Activated CD8-positive, alpha-beta T cell treated with anti-CD3 and anti-CD28 coated beads for 36 hours (primary cell): ENCODE measurements at regions not wholly inside any gene's neighbourhood (a gene's known extent, or its start where the extent isn't known, plus 50 kb on each side); places are given as distances from the start of the nearest gene placed in this dataset.

Source experiments
- ATAC-seq: fragments of 200-7000 bp; cut with Tn5 transposase; one replicate; pipeline ENCODE4 v1.10.0; 2021; ENCODE audit warnings: mild to moderate bottlenecking, moderate library complexity
- CTCF ChIA-PET: fragments of 350-600 bp; sonication (Branson Sonifier 250); formaldehyde crosslinking; loops from one replicate; lab custom pipeline; 2021; ENCODE audit warnings: antibody characterized with exemption; lab: Charles Lee
- POLR2A ChIA-PET: fragments of 350-600 bp; sonication (Branson Sonifier 250); formaldehyde crosslinking; loops from one replicate; lab custom pipeline; 2021; ENCODE audit warnings: antibody characterized with exemption; lab: Charles Lee
- DNase-seq: peaks from one replicate; pipeline ENCODE4 v3.0.0-alpha.2; 2020
- H3K27ac Mint-ChIP-seq: one replicate; pipeline ENCODE4 v1.8.0; 2021; ENCODE audit warnings: mild to moderate bottlenecking, mixed read lengths
- H3K27me3 Mint-ChIP-seq: one replicate; pipeline ENCODE4 v1.8.0; 2021; ENCODE audit warnings: mixed read lengths
- H3K36me3 Mint-ChIP-seq: one replicate; pipeline ENCODE4 v1.8.0; 2021; ENCODE audit warnings: low read depth, mixed read lengths
- H3K4me1 Mint-ChIP-seq: one replicate; pipeline ENCODE4 v1.8.0; 2021; ENCODE audit warnings: low read depth, mixed read lengths
- H3K4me3 Mint-ChIP-seq: one replicate; pipeline ENCODE4 v1.8.0; 2021; ENCODE audit warnings: mild to moderate bottlenecking, moderate library complexity, mixed read lengths
- H3K9me3 Mint-ChIP-seq: one replicate; pipeline ENCODE4 v1.8.0; 2021; ENCODE audit warnings: mixed read lengths
- CTCF ChIP-seq: fragments of 200-600 bp; IDR thresholded peaks from one replicate; pipeline ENCODE4 v1.8.0; 2022; ENCODE audit warnings: antibody characterized with exemption, mild to moderate bottlenecking
- intact Hi-C: fragments of 100-400 bp; cut with micrococcal nuclease; formaldehyde crosslinking; loops from one replicate; pipeline ENCODE4 v1.10.0; 2022

GRCh38 chr6:814378-815347 lies 121.7 kb upstream of the EXOC2 start:
- peaks cover 5% of the 10 kb centered on the region for H3K27me3 Mint-ChIP-seq
- ATAC-seq, result no peak
- DNase-seq, result no peak
- intact Hi-C loops, result no loop called here
- POLR2A ChIA-PET, result no interaction called here
- H3K4me3 Mint-ChIP-seq, result no peak overlapping the region
- peaks cover 25% of the 10 kb centered on the region for H3K4me1 Mint-ChIP-seq
- CTCF ChIA-PET, result interaction anchor here (0.8 to 2.8 kb wide), 3 partner anchors 15 to 221 kb away, joined by 3 to 14 read pairs (median 6); no protein-coding TSS in a partner anchor
- H3K9me3 Mint-ChIP-seq, result no peaks in the 10 kb centered on the region
- no peaks in the 10 kb centered on the region for H3K36me3 Mint-ChIP-seq
- no peak for TF ChIP-seq CTCF
- H3K27ac Mint-ChIP-seq, result no peak overlapping the region

GRCh38 chr6:811831-812230 lies 118.9 kb upstream of the EXOC2 start:
- Mint-ChIP-seq H3K4me1 (peaks cover 8% of the 10 kb centered on the region), H3K4me3 (no peak overlapping the region), H3K9me3 (no peaks in the 10 kb centered on the region), H3K27ac (no peak overlapping the region), H3K36me3 (no peaks in the 10 kb centered on the region), H3K27me3 (peaks cover 2% of the 10 kb centered on the region)
- DNase-seq (no peak), ATAC-seq (no peak)
- ChIA-PET POLR2A (no interaction called here), CTCF (no interaction called here)
- no peak for TF ChIP-seq CTCF
- intact Hi-C loops, result no loop called here

- Mint-ChIP-seq H3K27ac (no peak overlapping the region), H3K36me3 (no peaks in the 10 kb centered on the region), H3K4me3 (no peak overlapping the region), H3K9me3 (no peaks in the 10 kb centered on the region), H3K27me3 (peaks cover 2% of the 10 kb centered on the region), H3K4me1 (peaks cover 2% of the 10 kb centered on the region)
- ChIA-PET CTCF (no interaction called here), POLR2A (no interaction called here)
- intact Hi-C loops, result no loop called here
- no peak for DNase-seq
- no peak for ATAC-seq
- TF ChIP-seq CTCF, result no peak
These were observed 118.3 kb upstream of the EXOC2 start for GRCh38 chr6:811191-811590.

- ATAC-seq, result no peak
- Mint-ChIP-seq H3K4me1 (no peaks in the 10 kb centered on the region), H3K4me3 (no peak overlapping the region), H3K27ac (no peak overlapping the region), H3K9me3 (no peaks in the 10 kb centered on the region), H3K36me3 (no peaks in the 10 kb centered on the region), H3K27me3 (peaks cover 7% of the 10 kb centered on the region)
- no peak for DNase-seq
- ChIA-PET CTCF (no interaction called here), POLR2A (no interaction called here)
- intact Hi-C loops, result no loop called here
- no peak for TF ChIP-seq CTCF
These were observed 111.8 kb upstream of the EXOC2 start for GRCh38 chr6:804771-805170.

- CTCF ChIA-PET, result interaction anchor here (1.2 to 1.3 kb wide), 2 partner anchors 211 to 593 kb away, joined by 3 read pairs; no protein-coding TSS in a partner anchor
- Mint-ChIP-seq H3K27me3 (peaks cover 8% of the 10 kb centered on the region), H3K9me3 (no peaks in the 10 kb centered on the region), H3K4me3 (no peak overlapping the region), H3K4me1 (no peaks in the 10 kb centered on the region), H3K36me3 (no peaks in the 10 kb centered on the region), H3K27ac (no peak overlapping the region)
- TF ChIP-seq CTCF, result no peak
- ATAC-seq, result no peak
- no peak for DNase-seq
- POLR2A ChIA-PET, result interaction anchor here (0.6 kb wide), 1 partner anchor 115 kb away, joined by 3 read pairs; no protein-coding TSS in a partner anchor
- intact Hi-C loops, result no loop called here
These were observed 111.4 kb upstream of the EXOC2 start for GRCh38 chr6:804317-804716.
